GM12878 (cell line): ENCODE measurements at regions not wholly inside any gene's neighbourhood (a gene's known extent, or its start where the extent isn't known, plus 50 kb on each side); places are given as distances from the start of the nearest gene placed in this dataset.

Experiments
- ATAC-seq: fragments of 200-7000 bp; cut with Tn5 transposase; 3 replicates; pipeline ENCODE4 v1.9.1; 2020; ENCODE audit warnings: mild to moderate bottlenecking, moderate library complexity
- BruUV-seq: library from RNA; stranded (reverse); fragments of 400-500 nt; replicated peaks from 2 replicates; lab custom pipeline; 2021; lab: Mats Ljungman, UMichigan
- CTCF ChIA-PET: fragments of 300-600 bp; sonication (Branson Sonifier 250); formaldehyde crosslinking; extraction: SDS; loops from one replicate; lab custom pipeline; 2021; ENCODE audit warnings: inconsistent platforms; lab: Yijun Ruan, JAX
- POLR2A ChIA-PET: fragments of 350-600 bp; formaldehyde crosslinking; extraction: SDS; loops from one replicate; lab custom pipeline; 2021; ENCODE audit warnings: inconsistent platforms; lab: Charles Lee
- RAD21 ChIA-PET: fragments of 300-600 bp; sonication (Branson Sonifier 250); formaldehyde crosslinking; loops from one replicate; lab custom pipeline; 2023; ENCODE audit warnings: antibody characterized with exemption; ENCODE audit not compliant: unreplicated experiment; lab: Charles Lee
- SMC1A ChIA-PET: fragments of 300-600 bp; sonication (Branson Sonifier 250); formaldehyde crosslinking; loops from one replicate; lab custom pipeline; 2023; ENCODE audit not compliant: unreplicated experiment, uncharacterized antibody; lab: Charles Lee
- DNase-seq: peaks from one replicate; pipeline ENCODE4 v3.0.0-alpha.2; 2011; ENCODE audit warnings: low read depth, low spot score
- FAIRE-seq: peaks from 3 replicates; lab custom pipeline; 2011; peaks lifted over from hg19 to GRCh38; lab: Jason Lieb, UNC
- H2AFZ ChIP-seq: 2 replicates; pipeline ENCODE4 v1.6.0; 2011; ENCODE audit warnings: low read depth, low read length, control low read depth; ENCODE audit not compliant: control insufficient read depth
- H3K27ac ChIP-seq: 2 replicates; pipeline ENCODE4 v1.5.1; 2011; ENCODE audit warnings: control low read depth; ENCODE audit not compliant: control insufficient read depth, insufficient read depth
- H3K27me3 ChIP-seq, 2 experiments: replicated peaks in 1 of 2; 2 replicates each; pipeline versions ENCODE4 v1.6.0 to v1.6.1; 2011; ENCODE audit warnings: low read length in 1 of 2; ENCODE audit not compliant: control insufficient read depth in 2 of 2, insufficient read depth in 2 of 2
- H3K36me3 ChIP-seq, 2 experiments: 2 replicates each; pipeline ENCODE4 v1.5.1; 2011; ENCODE audit warnings: low read length in 1 of 2; ENCODE audit not compliant: control insufficient read depth in 2 of 2, insufficient read depth in 2 of 2
- H3K4me1 ChIP-seq: 2 replicates; pipeline ENCODE4 v1.6.1; 2011; ENCODE audit warnings: mild to moderate bottlenecking, low read length, moderate library complexity, mixed read lengths; ENCODE audit not compliant: control insufficient read depth, insufficient read depth
- H3K4me2 ChIP-seq: 2 replicates; pipeline ENCODE4 v1.6.0; 2011; ENCODE audit warnings: control low read depth; ENCODE audit not compliant: control insufficient read depth, insufficient read depth
- H3K4me3 ChIP-seq: fragments of 200-600 bp; sonication (generic); 2 replicates; pipeline ENCODE4 v1.5.1; 2016
- H3K79me2 ChIP-seq: 2 replicates; pipeline ENCODE4 v1.6.0; 2011; ENCODE audit warnings: low read length; ENCODE audit not compliant: control insufficient read depth, insufficient read depth
- H3K9ac ChIP-seq: 2 replicates; pipeline ENCODE4 v1.8.0; 2011; ENCODE audit warnings: low read length, control low read depth, mixed read lengths; ENCODE audit not compliant: control insufficient read depth, insufficient read depth
- H3K9me3 ChIP-seq: replicated peaks from 3 replicates; pipeline ENCODE4 v1.5.1; 2011; ENCODE audit warnings: mild to moderate bottlenecking, low read length; ENCODE audit not compliant: control insufficient read depth, insufficient read depth
- H4K20me1 ChIP-seq: 2 replicates; pipeline ENCODE4 v1.6.0; 2011; ENCODE audit not compliant: control insufficient read depth, insufficient read depth
- ATF2 ChIP-seq: IDR thresholded peaks from 2 replicates; pipeline ENCODE4 v1.6.1; 2012; ENCODE audit warnings: low read length, inconsistent platforms
- CEBPB ChIP-seq, 2 experiments: fragments of 150-350 bp in 1 of 2; IDR thresholded peaks; 2 replicates each; pipeline ENCODE4 v1.6.1; 2012 to 2014; ENCODE audit warnings: low read depth in 2 of 2, low read length in 2 of 2, borderline replicate concordance in 1 of 2, inconsistent platforms in 1 of 2
- CTCF ChIP-seq, 3 experiments: IDR thresholded peaks in 2 of 3; conservative IDR thresholded peaks in 1 of 3; 2 replicates each; pipeline ENCODE4 v1.5.1; 2011; ENCODE audit warnings: low read depth in 3 of 3, low read length in 3 of 3, mild to moderate bottlenecking in 3 of 3, control low read depth in 2 of 3, moderate library complexity in 2 of 3, inconsistent platforms in 1 of 3, mixed read lengths in 1 of 3; ENCODE audit not compliant: control insufficient read depth in 2 of 3, insufficient read depth in 1 of 3; ENCODE audit errors: extremely low read depth in 1 of 3
- ESRRA ChIP-seq: IDR thresholded peaks from 2 replicates; pipeline ENCODE4 v1.6.1; 2012; ENCODE audit warnings: mild to moderate bottlenecking, low read length, improper control_type of control experiment
- HSF1 ChIP-seq: fragments of 150-350 bp; IDR thresholded peaks from 2 replicates; pipeline ENCODE4 v1.6.1; 2014; ENCODE audit warnings: mild to moderate bottlenecking, low read depth, low read length
- IKZF1 ChIP-seq: fragments of 450-650 bp; conservative IDR thresholded peaks from 2 replicates; pipeline ENCODE4 v1.6.1; 2017; ENCODE audit warnings: antibody characterized with exemption, mild to moderate bottlenecking
- IRF5 ChIP-seq: fragments of 450-650 bp; IDR thresholded peaks from 2 replicates; pipeline ENCODE4 v1.6.1; 2017; ENCODE audit warnings: borderline replicate concordance
- NBN ChIP-seq: fragments of 450-650 bp; IDR thresholded peaks from 2 replicates; pipeline ENCODE4 v1.6.1; 2016
- NFYA ChIP-seq: IDR thresholded peaks from 2 replicates; pipeline ENCODE4 v1.6.1; 2011; ENCODE audit warnings: low read depth, mild to moderate bottlenecking, low read length, improper control_type of control experiment, borderline replicate concordance
- NFYB ChIP-seq: IDR thresholded peaks from 2 replicates; pipeline ENCODE4 v1.6.1; 2011; ENCODE audit warnings: low read depth, mild to moderate bottlenecking, low read length, improper control_type of control experiment, moderate library complexity; ENCODE audit not compliant: insufficient read depth
- RAD21 ChIP-seq: IDR thresholded peaks from 2 replicates; pipeline ENCODE4 v1.6.1; 2011; ENCODE audit warnings: mild to moderate bottlenecking, low read depth, low read length, moderate library complexity; ENCODE audit not compliant: insufficient read depth
- RAD51 ChIP-seq: fragments of 450-650 bp; IDR thresholded peaks from 2 replicates; pipeline ENCODE4 v1.6.1; 2016; ENCODE audit warnings: moderate library complexity, mild to moderate bottlenecking, inconsistent platforms
- SIX5 ChIP-seq: IDR thresholded peaks from 2 replicates; pipeline ENCODE4 v1.6.1; 2011; ENCODE audit warnings: mild to moderate bottlenecking, low read depth, low read length, moderate library complexity; ENCODE audit not compliant: severe bottlenecking
- SMAD1 ChIP-seq: fragments of 450-650 bp; IDR thresholded peaks from 2 replicates; pipeline ENCODE4 v1.6.1; 2018; ENCODE audit warnings: mild to moderate bottlenecking, low read depth; ENCODE audit not compliant: partially characterized antibody
- SMARCA5 ChIP-seq: fragments of 450-650 bp; IDR thresholded peaks from 2 replicates; pipeline ENCODE4 v1.6.1; 2017; ENCODE audit warnings: mild to moderate bottlenecking
- SMC3 ChIP-seq: IDR thresholded peaks from 2 replicates; pipeline ENCODE4 v1.6.1; 2011; ENCODE audit warnings: low read length, improper control_type of control experiment, borderline replicate concordance
- TCF3 ChIP-seq: IDR thresholded peaks from 2 replicates; pipeline ENCODE4 v1.6.1; 2012; ENCODE audit warnings: low read depth, mild to moderate bottlenecking, low read length, borderline replicate concordance; ENCODE audit not compliant: insufficient read depth
- ZNF207 ChIP-seq: fragments of 450-650 bp; IDR thresholded peaks from 2 replicates; pipeline ENCODE4 v1.6.1; 2014; ENCODE audit warnings: antibody characterized with exemption, mild to moderate bottlenecking, borderline replicate concordance
- WGBS: methylation state at CpG from one replicate; pipeline ENCODE4 v1.1.6; 2016; ENCODE audit warnings: low lambda C conversion rate; ENCODE audit not compliant: insufficient replicate concordance, insufficient coverage; ENCODE audit errors: missing lambda C conversion rate; 5-methylcytosine and 5-hydroxymethylcytosine counted together
- in situ Hi-C: fragments of 300-500 bp; cut with MboI; formaldehyde crosslinking; loops from 9 replicates; pipeline ENCODE4 v1.14.3; 2018; ENCODE audit warnings: mixed read lengths
- intact Hi-C: fragments of 100-400 bp; cut with micrococcal nuclease; formaldehyde crosslinking; loops from one replicate; pipeline ENCODE4 v1.14.2; 2022; ENCODE audit not compliant: unreplicated experiment

- no TSS peak for BruUV-seq
Observed at GRCh38 chr2:183248866-183249567, 124.8 kb downstream of the NUP35 start.

More at GRCh38 chr2:183248866-183249567, 124.8 kb downstream of the NUP35 start:
- Histone ChIP-seq H3K27ac (no peak overlapping the region), H3K9ac (no peak overlapping the region), H3K9me3 (no peaks in the 10 kb centered on the region), H3K4me2 (no peak overlapping the region), H2AFZ (no peak overlapping the region), H3K36me3 (no peaks in the 10 kb centered on the region), H3K79me2 (no peaks in the 10 kb centered on the region)
- ATAC-seq = peak; percentile 73
- in situ Hi-C loops (no loop called here), intact Hi-C loops (no loop called here)
- no peak for FAIRE-seq
- TF ChIP-seq SMARCA5 (no peak), NBN (no peak), ESRRA (no peak), HSF1 (no peak), ZNF207 (no peak), CEBPB (IDR thresholded peaks at IDR 0.05; ENCODE audit: borderline replicate concordance in 1 of 2, low read depth in 2 of 2, low read length in 2 of 2) (no peak), NFYA (no peak), ATF2 (no peak), TCF3 (no peak), NFYB (no peak), IRF5 (no peak), SMAD1 (no peak), SIX5 (no peak), RAD21 (peak; percentile 62), SMC3 (no peak), IKZF1 (no peak), RAD51 (no peak), CTCF (IDR thresholded peaks at IDR 0.05 in 2 of 3, conservative IDR thresholded peaks at IDR 0.05 in 1 of 3; ENCODE audit: control insufficient read depth in 2 of 3, extremely low read depth in 1 of 3, insufficient read depth in 1 of 3, low read depth in 3 of 3, low read length in 3 of 3) (peak; percentile 33 to 56 (median 37); a peak in 4 of 6 replicates)
- TF ChIP-seq, all 136 proteins: peak for 2
- Histone ChIP-seq H3K27me3 (no peaks in the 10 kb centered on the region), H4K20me1 (no peaks in the 10 kb centered on the region), H3K4me1 (no peaks in the 10 kb centered on the region), H3K4me3 (no peak overlapping the region)
- DNase-seq = no peak
- SMC1A ChIA-PET = interaction anchor here (0.6 to 1.6 kb wide), 21 partner anchors 8 to 1009 kb away, joined by 3 to 8 read pairs (median 3); no protein-coding TSS in a partner anchor
- CTCF ChIA-PET = interaction anchor here (0.6 to 3.2 kb wide), 27 partner anchors 9 to 1433 kb away, joined by 3 to 16 read pairs (median 4); no protein-coding TSS in a partner anchor
- RAD21 ChIA-PET = interaction anchor here (0.6 to 2.3 kb wide), 8 partner anchors 34 to 383 kb away, joined by 3 to 11 read pairs (median 5); no protein-coding TSS in a partner anchor
- POLR2A ChIA-PET = no interaction called here
- WGBS = 0% methylated on average over 1 of the region's 1 CpG
